Fibroblast of mammary gland (primary cell): ENCODE measurements at regions not wholly inside any gene's neighbourhood (a gene's known extent, or its start where the extent isn't known, plus 50 kb on each side); places are given as distances from the start of the nearest gene placed in this dataset.

ENCODE experiments used
- DNase-seq: peaks from one replicate; pipeline ENCODE4 v3.0.0-alpha.2; 2010; ENCODE audit warnings: low read depth
- H3K4me3 ChIP-seq: 2 replicates; pipeline ENCODE4 v1.5.1; 2011; ENCODE audit warnings: low read depth, mild to moderate bottlenecking, low read length, moderate library complexity; ENCODE audit not compliant: control insufficient read depth
- TF ChIP-seq, protein P1 (sequence below): conservative IDR thresholded peaks from 2 replicates; pipeline ENCODE4 v1.5.1; 2011; ENCODE audit warnings: low read depth, low read length, inconsistent platforms; ENCODE audit not compliant: control insufficient read depth, insufficient read depth

DNA sequence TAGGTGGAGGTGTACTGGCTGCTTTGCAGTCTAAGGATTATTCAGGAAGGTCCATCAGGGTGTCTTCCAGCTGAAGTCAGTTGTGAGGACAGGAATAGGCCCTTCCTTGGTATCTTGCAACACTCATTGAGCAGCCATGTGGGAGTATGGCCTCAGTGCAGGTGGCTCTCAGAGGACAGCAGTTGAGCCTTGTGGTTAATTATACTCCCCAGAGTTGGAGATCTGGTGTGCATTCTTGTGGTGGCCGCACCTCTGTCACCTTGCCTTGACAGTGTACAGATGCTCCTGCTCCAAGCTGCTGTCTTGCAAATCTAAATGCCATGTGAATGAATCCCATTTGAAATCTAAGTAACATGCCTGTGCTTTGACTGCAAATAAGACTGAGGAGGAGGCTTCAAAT lies 339.9 kb upstream of the BCHE start:
- TF ChIP-seq, protein P1, sequence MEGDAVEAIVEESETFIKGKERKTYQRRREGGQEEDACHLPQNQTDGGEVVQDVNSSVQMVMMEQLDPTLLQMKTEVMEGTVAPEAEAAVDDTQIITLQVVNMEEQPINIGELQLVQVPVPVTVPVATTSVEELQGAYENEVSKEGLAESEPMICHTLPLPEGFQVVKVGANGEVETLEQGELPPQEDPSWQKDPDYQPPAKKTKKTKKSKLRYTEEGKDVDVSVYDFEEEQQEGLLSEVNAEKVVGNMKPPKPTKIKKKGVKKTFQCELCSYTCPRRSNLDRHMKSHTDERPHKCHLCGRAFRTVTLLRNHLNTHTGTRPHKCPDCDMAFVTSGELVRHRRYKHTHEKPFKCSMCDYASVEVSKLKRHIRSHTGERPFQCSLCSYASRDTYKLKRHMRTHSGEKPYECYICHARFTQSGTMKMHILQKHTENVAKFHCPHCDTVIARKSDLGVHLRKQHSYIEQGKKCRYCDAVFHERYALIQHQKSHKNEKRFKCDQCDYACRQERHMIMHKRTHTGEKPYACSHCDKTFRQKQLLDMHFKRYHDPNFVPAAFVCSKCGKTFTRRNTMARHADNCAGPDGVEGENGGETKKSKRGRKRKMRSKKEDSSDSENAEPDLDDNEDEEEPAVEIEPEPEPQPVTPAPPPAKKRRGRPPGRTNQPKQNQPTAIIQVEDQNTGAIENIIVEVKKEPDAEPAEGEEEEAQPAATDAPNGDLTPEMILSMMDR, result no peak
- no peak for DNase-seq
- H3K4me3 ChIP-seq, result no peak overlapping the region

DNA sequence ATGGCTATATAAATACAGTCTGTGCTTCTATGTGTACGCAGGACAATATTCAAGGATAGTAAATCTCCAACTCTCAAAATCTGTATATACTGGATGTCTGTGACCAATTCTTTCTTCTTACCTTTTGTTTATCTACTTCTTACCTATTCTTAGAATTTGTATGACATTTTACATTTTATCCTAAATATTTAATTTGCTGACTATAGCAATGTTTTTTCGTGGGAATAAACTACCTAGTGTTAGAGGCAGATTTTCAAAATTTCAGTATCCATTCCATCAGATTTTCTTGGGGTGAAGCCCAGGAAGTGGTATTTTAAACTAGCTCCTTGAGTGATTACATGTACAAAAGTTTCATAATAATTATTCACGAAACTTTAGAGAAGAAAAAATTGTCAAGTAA lies 334.5 kb upstream of the BCHE start:
- TF ChIP-seq, protein P1, result no peak
- DNase-seq, result no peak
- H3K4me3 ChIP-seq, result no peak overlapping the region

DNA sequence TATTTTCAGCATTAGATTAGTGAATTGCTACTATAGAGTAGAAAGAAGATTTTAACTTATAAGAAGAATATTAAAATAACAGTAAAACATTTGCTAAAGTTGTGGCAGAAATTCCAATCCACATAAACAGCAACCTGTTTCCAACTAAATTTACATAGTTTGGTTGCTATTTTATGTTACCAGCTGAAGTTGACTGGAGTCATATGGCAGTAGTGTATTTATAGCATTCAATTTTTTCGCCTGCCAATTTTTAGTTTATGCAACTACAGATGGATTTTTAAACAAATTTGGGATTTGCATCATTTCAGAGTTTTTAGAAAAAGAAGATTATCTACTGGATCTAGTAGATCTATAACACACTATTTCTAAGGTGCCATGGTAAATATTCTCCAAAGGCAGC lies 332.5 kb upstream of the BCHE start:
- no peak for DNase-seq
- TF ChIP-seq, protein P1, result no peak
- no peak overlapping the region for H3K4me3 ChIP-seq

DNA sequence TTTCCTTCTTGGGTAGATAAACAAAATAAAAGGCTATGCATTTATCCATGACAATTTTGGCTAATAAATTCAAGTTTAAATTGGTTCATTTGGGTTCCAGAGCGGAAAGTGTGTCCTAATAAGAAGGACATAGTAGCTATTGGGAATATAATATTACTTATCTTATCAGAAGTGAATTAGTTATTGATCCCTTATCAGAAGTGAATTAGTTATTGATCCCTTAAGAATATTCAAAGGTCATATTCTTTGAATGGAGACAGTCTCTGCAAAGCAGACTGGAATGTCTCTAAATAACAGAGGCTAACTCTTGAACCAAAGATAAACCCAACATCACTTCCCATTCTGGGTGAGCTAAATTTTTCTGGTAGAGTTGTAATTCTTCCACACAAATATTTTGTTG lies 290.7 kb upstream of the BCHE start:
- TF ChIP-seq, protein P1, result no peak
- H3K4me3 ChIP-seq, result no peak overlapping the region
- no peak for DNase-seq

DNA sequence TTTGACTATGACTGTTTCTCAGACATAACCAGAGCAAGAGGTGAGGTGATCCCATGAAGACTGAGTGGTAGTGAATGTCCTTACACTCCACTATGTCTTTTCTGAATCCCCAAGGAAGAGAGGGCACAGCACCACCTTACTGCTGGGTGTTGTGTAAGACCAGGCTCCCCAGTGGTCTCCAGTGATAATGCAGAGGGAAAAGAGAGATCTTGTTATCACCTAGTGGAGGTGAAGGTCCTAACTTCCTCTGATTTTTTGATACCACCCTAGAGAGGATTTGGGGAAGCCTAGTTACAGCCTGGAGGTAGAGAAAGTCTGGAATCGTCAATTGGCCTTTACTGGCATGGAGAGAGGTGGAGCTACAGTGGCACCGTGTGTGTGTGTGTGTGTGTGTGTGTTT lies 288.0 kb upstream of the BCHE start:
- TF ChIP-seq, protein P1, result no peak
- no peak overlapping the region for H3K4me3 ChIP-seq
- DNase-seq, result no peak

DNA sequence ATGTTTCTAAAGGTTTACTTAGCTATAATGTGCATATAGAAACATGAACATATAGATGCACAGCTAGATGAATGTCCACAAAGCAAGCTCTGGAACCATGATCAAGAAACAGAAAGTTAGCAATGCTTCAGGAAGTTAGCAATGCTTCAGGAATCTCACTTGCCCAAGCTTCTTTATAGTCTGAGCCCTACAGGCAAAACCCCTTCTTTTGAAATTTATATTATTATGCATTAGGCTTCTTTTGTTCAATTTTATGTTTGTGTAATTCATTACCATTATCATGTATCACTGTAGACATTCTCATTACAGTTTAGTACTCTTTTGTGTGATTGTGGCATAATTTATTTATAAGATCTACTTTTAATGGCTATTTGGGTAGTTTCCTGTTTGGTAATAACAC lies 286.4 kb upstream of the BCHE start:
- no peak overlapping the region for H3K4me3 ChIP-seq
- TF ChIP-seq, protein P1, result no peak
- peak; percentile 2 for DNase-seq

DNA sequence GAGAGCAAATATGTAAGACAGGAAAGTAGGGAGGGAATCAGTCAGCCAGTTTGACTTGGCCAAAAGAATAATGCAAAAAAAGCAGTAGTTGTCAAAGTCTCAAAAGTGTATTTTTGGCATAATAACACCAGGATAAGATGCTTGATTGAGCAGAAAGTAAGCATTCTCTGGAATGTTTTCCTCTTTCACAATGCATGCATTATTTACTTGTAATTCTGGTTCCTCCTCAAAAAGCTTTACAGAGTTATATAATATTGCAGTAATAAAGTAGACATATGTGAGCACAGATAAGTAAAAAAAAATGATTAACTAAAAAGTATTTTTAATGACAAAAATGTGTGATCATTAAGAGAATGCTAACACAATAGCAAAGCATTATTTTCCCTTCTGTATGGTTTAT lies 285.9 kb upstream of the BCHE start:
- TF ChIP-seq, protein P1, result no peak
- H3K4me3 ChIP-seq, result no peak overlapping the region
- DNase-seq, result no peak
